ENCODE measurements at regions not wholly inside any gene's neighbourhood (a gene's known extent, or its start where the extent isn't known, plus 50 kb on each side); places are given as distances from the start of the nearest gene placed in this dataset.
"Not testable (repeated sequence)": the region's sequence is repeated elsewhere in the genome, so short reads cannot be mapped to it uniquely, and the experiment has no call there.

DNA sequence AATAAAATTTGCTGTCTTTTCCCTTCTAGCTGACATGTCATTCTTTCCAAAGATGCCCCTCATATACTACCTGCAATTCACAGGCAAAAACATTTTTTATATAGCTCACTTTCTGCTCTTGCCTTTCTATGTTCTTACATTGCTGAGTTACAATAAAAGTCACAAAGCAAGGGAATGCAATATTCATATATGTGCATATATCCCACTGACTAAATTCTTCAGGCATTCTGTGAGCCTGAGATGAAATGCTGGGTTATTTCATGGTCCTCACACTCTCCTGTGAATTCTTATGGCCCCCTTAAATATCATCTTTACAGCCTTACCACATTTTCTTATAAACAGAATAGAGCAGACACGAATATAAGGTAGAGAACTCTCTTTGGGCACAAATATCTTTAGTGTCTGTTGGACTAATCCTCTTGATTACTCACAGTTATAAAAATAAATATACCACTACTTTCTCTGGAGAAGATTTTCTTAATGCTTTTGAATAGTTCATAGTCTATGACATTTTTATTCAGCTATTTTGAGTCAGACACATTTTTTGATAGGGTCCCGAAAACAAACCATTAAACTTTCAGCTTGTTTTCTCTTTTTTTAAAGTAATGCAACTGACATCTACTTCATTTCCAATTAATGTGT lies 84.1 kb upstream of the H2AZ1 start:
- peaks cover 6% of the 10 kb centered on the region for H3K9me3 ChIP-seq (ENCODE audit: control insufficient read depth, insufficient read depth, low read length)
- no peak overlapping the region for H3K9ac ChIP-seq (ENCODE audit: low read depth, low read length)
- no peaks in the 10 kb centered on the region for H3K36me3 ChIP-seq (ENCODE audit: insufficient read depth, low read length)
- H3K4me1 ChIP-seq (ENCODE audit: insufficient read depth, low read length) = no peaks in the 10 kb centered on the region

DNA sequence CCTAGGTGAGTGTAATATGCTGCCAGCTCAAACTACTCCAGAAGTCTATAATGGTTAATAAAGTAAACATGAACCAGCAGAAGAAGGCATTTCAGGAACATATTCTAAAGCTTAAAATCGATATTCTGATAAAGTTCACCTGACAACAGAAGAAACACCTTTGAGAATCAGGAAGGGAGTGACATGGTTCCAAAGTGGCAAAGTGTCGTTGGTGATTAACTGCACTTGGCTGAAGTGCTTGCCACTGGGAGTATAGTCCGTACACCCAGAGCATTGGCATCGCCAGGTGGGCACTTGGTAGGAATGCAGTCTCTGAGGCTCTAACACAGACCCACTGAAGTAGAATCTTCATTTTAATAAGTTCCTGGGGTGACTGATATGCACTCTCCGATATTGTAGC lies 76.0 kb upstream of the H2AZ1 start:
- H3K4me1 ChIP-seq (ENCODE audit: insufficient read depth, low read length) = no peaks in the 10 kb centered on the region
- H3K9ac ChIP-seq (ENCODE audit: low read depth, low read length) = no peak overlapping the region
- H3K36me3 ChIP-seq (ENCODE audit: insufficient read depth, low read length) = no peaks in the 10 kb centered on the region
- no peaks in the 10 kb centered on the region for H3K9me3 ChIP-seq (ENCODE audit: control insufficient read depth, insufficient read depth, low read length)

DNA sequence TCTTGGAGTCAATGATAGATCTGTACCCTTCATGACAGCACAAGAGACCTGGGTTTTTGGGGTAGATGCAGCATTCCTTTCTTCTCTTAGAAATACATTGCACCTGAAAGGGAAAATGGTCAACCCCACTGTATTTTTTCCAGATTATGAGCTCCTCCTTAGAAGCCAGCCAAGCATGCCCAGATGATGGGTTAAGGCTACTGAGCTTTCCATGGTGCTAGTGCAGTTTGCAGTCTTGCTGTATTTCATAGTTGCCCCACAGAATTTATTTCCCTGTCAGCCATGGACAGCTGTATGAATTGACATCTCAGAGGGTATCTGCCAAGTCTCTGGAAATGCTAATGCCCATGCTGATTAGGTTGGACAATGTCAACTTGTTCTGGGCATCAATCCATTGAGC lies 73.7 kb upstream of the H2AZ1 start:
- H3K9me3 ChIP-seq (ENCODE audit: control insufficient read depth, insufficient read depth, low read length) = no peaks in the 10 kb centered on the region
- H3K9ac ChIP-seq (ENCODE audit: low read depth, low read length) = no peak overlapping the region
- H3K4me1 ChIP-seq (ENCODE audit: insufficient read depth, low read length) = no peaks in the 10 kb centered on the region
- H3K36me3 ChIP-seq (ENCODE audit: insufficient read depth, low read length) = no peaks in the 10 kb centered on the region

DNA sequence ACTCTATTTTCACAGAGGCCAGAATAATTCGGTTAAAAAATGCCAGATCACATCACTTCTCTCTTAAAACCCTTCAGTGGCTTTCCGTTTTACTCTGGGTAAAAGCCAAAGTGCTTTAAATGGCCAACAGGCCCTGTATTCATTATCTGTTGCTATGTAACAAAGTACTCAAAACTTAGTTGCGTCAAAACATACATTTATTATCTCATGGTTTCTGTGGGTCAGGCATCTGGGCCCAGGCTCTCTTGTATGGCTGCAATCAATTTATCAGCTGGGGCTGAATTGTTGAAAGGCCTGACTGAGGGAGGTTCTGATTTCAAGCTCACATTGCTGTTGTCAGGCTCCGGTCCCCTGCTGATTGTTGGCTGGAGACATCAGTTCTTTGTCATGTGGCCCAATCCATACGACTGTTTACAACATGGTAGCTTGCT lies 72.7 kb upstream of the H2AZ1 start:
- no peaks in the 10 kb centered on the region for H3K9me3 ChIP-seq (ENCODE audit: control insufficient read depth, insufficient read depth, low read length)
- no peaks in the 10 kb centered on the region for H3K4me1 ChIP-seq (ENCODE audit: insufficient read depth, low read length)
- no peaks in the 10 kb centered on the region for H3K36me3 ChIP-seq (ENCODE audit: insufficient read depth, low read length)
- no peak overlapping the region for H3K9ac ChIP-seq (ENCODE audit: low read depth, low read length)

DNA sequence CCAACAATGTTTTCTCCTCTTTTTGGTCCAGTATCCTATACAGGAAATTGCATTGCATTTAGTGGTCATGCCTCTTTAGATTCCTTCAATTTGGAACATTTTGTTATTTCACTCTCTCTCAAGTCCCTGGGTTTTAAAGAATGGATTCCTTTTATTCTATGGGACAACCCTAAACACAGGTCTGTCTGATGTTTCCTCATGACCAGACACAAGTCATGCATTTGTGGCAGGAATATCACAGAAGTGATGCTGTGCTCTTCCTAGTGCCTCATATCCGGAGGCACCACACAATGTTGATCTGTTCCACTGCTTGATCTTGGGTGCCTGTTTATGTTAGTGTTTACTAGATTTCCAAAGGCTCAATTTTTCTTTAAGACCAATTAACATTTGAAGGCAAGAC lies 69.7 kb upstream of the H2AZ1 start:
- no peaks in the 10 kb centered on the region for H3K4me1 ChIP-seq (ENCODE audit: insufficient read depth, low read length)
- no peak overlapping the region for H3K9ac ChIP-seq (ENCODE audit: low read depth, low read length)
- H3K9me3 ChIP-seq (ENCODE audit: control insufficient read depth, insufficient read depth, low read length) = no peaks in the 10 kb centered on the region
- H3K36me3 ChIP-seq (ENCODE audit: insufficient read depth, low read length) = no peaks in the 10 kb centered on the region

DNA sequence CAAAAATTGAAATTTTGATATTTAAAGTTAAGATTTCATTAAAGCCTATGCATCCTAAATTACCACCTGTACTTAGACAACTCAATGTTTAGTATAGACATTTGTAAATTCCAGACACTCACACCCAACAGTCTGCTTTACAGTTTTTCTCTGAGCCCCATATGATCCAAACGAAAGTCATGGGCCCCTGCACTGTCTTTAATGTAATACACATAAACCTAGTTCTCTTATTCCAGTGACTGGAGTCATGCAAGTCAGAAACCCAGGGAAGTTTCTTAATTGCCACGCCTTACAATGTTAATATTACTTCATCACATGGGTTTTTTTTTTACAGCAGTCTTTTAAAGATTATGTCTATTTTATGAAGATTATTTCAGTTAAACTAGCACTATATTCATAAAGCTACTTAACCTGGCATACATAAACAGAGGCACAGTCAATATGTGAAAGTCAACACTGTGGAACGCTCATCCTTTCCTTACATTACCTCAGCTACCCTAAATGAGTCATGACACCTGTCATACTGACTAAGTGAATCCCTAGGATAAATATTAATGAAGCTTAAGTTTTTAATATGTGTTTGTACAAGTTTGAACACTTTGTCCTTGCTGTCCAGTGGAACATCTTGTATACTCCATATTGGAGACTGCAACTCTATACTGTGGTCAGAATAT lies 67.7 kb upstream of the H2AZ1 start:
- Histone ChIP-seq H3K9ac (ENCODE audit: low read depth, low read length) (no peak overlapping the region), H3K36me3 (ENCODE audit: insufficient read depth, low read length) (no peaks in the 10 kb centered on the region), H3K4me1 (ENCODE audit: insufficient read depth, low read length) (no peaks in the 10 kb centered on the region), H3K9me3 (ENCODE audit: control insufficient read depth, insufficient read depth, low read length) (no peaks in the 10 kb centered on the region)

DNA sequence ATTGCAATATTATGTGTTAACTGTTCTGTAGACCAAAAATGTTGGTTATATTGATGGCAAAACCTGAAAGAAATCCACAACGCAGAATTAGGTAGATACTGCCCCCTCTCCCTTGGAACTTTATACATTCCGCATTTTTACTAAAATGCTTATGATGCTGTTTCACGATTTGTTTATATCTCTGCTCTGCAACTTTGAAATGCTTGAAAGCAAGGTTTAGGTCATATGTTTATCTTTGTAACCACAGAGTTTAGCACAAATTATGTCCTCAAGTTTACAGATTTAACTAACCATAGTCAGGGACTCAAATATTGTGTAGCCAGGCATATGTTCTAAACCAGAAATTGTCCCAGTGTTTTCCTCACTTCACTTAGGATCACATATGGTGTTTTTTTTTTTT lies 66.1 kb upstream of the H2AZ1 start:
- H3K9me3 ChIP-seq (ENCODE audit: control insufficient read depth, insufficient read depth, low read length) = no peaks in the 10 kb centered on the region
- H3K9ac ChIP-seq (ENCODE audit: low read depth, low read length) = no peak overlapping the region
- no peaks in the 10 kb centered on the region for H3K36me3 ChIP-seq (ENCODE audit: insufficient read depth, low read length)
- H3K4me1 ChIP-seq (ENCODE audit: insufficient read depth, low read length) = no peaks in the 10 kb centered on the region

DNA sequence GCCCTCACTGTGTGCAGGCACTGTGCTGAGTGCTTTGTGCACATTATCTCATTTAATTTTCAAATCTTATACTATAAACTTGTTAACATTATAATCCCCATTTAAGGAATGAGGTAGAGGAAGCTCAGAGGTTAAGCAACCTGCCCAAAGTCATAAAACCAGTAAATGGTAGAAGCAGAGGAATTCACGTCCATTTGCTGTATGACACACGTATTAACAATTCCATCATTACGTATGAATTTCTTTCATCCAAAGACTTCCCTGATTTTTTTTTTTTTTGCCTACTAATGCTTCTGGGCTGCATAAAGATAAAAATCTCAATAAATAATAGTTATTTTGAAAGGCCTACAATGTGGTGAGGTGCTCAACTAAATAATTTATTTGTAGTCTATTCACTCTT lies 64.5 kb upstream of the H2AZ1 start:
- no peak overlapping the region for H3K9ac ChIP-seq (ENCODE audit: low read depth, low read length)
- H3K36me3 ChIP-seq (ENCODE audit: insufficient read depth, low read length) = no peaks in the 10 kb centered on the region
- no peaks in the 10 kb centered on the region for H3K9me3 ChIP-seq (ENCODE audit: control insufficient read depth, insufficient read depth, low read length)
- no peaks in the 10 kb centered on the region for H3K4me1 ChIP-seq (ENCODE audit: insufficient read depth, low read length)

DNA sequence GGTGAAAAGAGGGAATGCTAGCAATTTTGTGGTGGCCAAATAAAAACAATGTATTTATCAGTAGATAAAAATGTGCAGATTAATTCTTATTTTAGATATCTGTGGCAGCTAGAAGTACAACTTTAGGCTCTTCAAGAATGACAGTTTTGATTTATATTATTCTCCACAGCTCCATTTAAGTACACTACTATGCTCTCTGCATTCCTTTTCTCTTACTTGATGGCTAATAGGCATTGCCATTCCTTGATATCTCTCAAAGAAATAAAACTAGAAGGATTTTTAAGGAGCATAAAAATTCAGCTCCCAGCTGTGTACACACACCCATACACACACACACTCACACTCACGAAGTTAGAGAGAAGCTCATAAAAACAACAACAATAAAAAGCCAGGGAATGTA lies 59.4 kb upstream of the H2AZ1 start:
- H3K36me3 ChIP-seq (ENCODE audit: insufficient read depth, low read length) = no peaks in the 10 kb centered on the region
- no peak overlapping the region for H3K9ac ChIP-seq (ENCODE audit: low read depth, low read length)
- H3K4me1 ChIP-seq (ENCODE audit: insufficient read depth, low read length) = no peaks in the 10 kb centered on the region; the same call in 1 of the 2 replicates
- H3K9me3 ChIP-seq (ENCODE audit: control insufficient read depth, insufficient read depth, low read length) = no peaks in the 10 kb centered on the region

DNA sequence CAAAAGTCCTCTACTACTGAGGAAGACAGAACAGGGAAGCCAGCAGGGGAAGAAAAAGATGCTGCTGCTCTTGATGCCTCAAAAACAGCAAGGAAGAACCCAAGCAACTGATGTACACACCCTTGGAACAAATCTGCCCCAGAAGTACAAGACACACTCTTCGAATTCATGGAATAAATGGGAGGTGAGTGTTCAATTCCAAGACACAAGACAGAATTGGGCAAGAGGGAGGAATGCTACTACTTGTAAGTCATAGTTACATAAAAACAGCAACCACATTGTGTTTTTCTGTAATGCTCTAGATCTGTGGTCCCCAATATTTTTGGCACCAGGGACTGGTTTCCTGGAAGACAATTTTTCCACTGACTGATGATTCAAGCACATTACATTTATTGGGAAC lies 58.0 kb upstream of the H2AZ1 start:
- Histone ChIP-seq H3K9ac (ENCODE audit: low read depth, low read length) (no peak overlapping the region), H3K9me3 (ENCODE audit: control insufficient read depth, insufficient read depth, low read length) (no peaks in the 10 kb centered on the region), H3K4me1 (ENCODE audit: insufficient read depth, low read length) (no peaks in the 10 kb centered on the region; the same call in 1 of the 2 replicates), H3K36me3 (ENCODE audit: insufficient read depth, low read length) (no peaks in the 10 kb centered on the region)

DNA sequence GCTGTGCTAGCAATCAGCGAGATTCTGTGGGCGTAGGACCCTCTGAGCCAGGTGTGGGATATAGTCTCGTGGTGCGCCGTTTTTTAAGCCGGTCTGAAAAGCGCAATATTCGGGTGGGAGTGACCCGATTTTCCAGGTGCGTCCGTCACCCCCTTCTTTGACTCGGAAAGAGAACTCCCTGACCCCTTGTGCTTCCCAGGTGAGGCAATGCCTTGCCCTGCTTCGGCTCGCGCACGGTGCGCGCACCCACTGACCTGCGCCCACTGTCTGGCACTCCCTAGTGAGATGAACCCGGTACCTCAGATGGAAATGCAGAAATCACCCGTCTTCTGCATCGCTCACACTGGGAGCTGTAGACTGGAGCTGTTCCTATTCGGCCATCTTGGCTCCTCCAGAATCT lies 56.1 kb upstream of the H2AZ1 start:
- H3K9me3 ChIP-seq (ENCODE audit: control insufficient read depth, insufficient read depth, low read length); H3K4me1 ChIP-seq (ENCODE audit: insufficient read depth, low read length); H3K36me3 ChIP-seq (ENCODE audit: insufficient read depth, low read length): not testable (repeated sequence)
- peak overlapping the region; percentile 24 for H3K9ac ChIP-seq (ENCODE audit: low read depth, low read length)

All from ES-I3 (cell line).